Activated effector memory CD4-positive, alpha-beta T cell treated with anti-CD3 and anti-CD28 coated beads, Interleukin-2, amount 50 U/mL, for 16 hours (primary cell): ENCODE measurements at regions not wholly inside any gene's neighbourhood (a gene's known extent, or its start where the extent isn't known, plus 50 kb on each side); places are given as distances from the start of the nearest gene placed in this dataset.

ENCODE experiments used
- DNase-seq: peaks from one replicate; pipeline ENCODE4 v3.0.0-alpha.2; 2020

- DNase-seq: no peak
Measured at GRCh38 chr6:28741363-28741762, 182.4 kb downstream of the TRIM27 start.

- DNase-seq: no peak
Measured at GRCh38 chr6:28742668-28743270, 181.0 kb downstream of the TRIM27 start.

- DNase-seq: no peak
Measured at GRCh38 chr6:28743271-28743789, 180.5 kb downstream of the TRIM27 start.

GRCh38 chr6:28747083-28747630 lies 176.6 kb downstream of the TRIM27 start:
- DNase-seq: no peak

- DNase-seq: no peak
Measured at GRCh38 chr6:28747631-28748157, 176.1 kb downstream of the TRIM27 start.

GRCh38 chr6:28748192-28748591 lies 175.6 kb downstream of the TRIM27 start:
- DNase-seq: no peak

GRCh38 chr6:28750926-28751458 lies 172.8 kb downstream of the TRIM27 start:
- no peak for DNase-seq

GRCh38 chr6:28751514-28751913 lies 172.3 kb downstream of the TRIM27 start:
- no peak for DNase-seq

- DNase-seq: no peak
Measured at GRCh38 chr6:28751963-28752350, 171.8 kb downstream of the TRIM27 start.

GRCh38 chr6:28757429-28758045 lies 166.2 kb downstream of the TRIM27 start:
- no peak for DNase-seq

- DNase-seq: no peak
Measured at GRCh38 chr6:28758046-28758817, 165.6 kb downstream of the TRIM27 start.

GRCh38 chr6:28758818-28759235 lies 165.0 kb downstream of the TRIM27 start:
- no peak for DNase-seq

GRCh38 chr6:28764014-28764723 lies 159.6 kb downstream of the TRIM27 start:
- no peak for DNase-seq

- no peak for DNase-seq
Measured at GRCh38 chr6:28764761-28765282, 159.0 kb downstream of the TRIM27 start.

GRCh38 chr6:28765978-28766351 lies 157.8 kb downstream of the TRIM27 start:
- DNase-seq: no peak

- DNase-seq: no peak
Measured at GRCh38 chr6:28766426-28766825, 157.4 kb downstream of the TRIM27 start.

GRCh38 chr6:28767133-28767532 lies 156.7 kb downstream of the TRIM27 start:
- DNase-seq: no peak

GRCh38 chr6:28767691-28768090 lies 156.1 kb downstream of the TRIM27 start:
- no peak for DNase-seq

- no peak for DNase-seq
Measured at GRCh38 chr6:28768187-28768913, 155.4 kb downstream of the TRIM27 start.

- DNase-seq: no peak
Measured at GRCh38 chr6:28769626-28770402, 154.0 kb downstream of the TRIM27 start.

GRCh38 chr6:28770732-28771131 lies 153.1 kb downstream of the TRIM27 start:
- no peak for DNase-seq
